ENCODE measurements at regions not wholly inside any gene's neighbourhood (a gene's known extent, or its start where the extent isn't known, plus 50 kb on each side); places are given as distances from the start of the nearest gene placed in this dataset.

- TF ChIP-seq YY1 (IDR thresholded peaks at IDR 0.05; ENCODE audit: insufficient read depth, insufficient read length) (no peak), SUZ12 (IDR thresholded peaks at IDR 0.05; ENCODE audit: extremely low read depth, insufficient read depth, insufficient read length) (no peak)
Observed at GRCh38 chrX:42079968-42080367, 156.6 kb upstream of the CASK start.

All from NT2/D1 (cell line).